ENCODE measurements at regions not wholly inside any gene's neighbourhood (a gene's known extent, or its start where the extent isn't known, plus 50 kb on each side); places are given as distances from the start of the nearest gene placed in this dataset.

- H4K20me1 ChIP-seq (replicated peaks in 1 of 2; ENCODE audit: control insufficient read depth in 1 of 2, insufficient read depth in 2 of 2, low read length in 2 of 2), result no peaks in the 10 kb centered on the region
- H3K79me1 ChIP-seq (ENCODE audit: low read depth, low read length), result no peaks in the 10 kb centered on the region; the same call in 1 of the 2 replicates
- no peaks in the 10 kb centered on the region for H3K36me3 ChIP-seq (ENCODE audit: control insufficient read depth in 2 of 4, insufficient read depth in 4 of 4, low read length in 3 of 4)
- H3K56ac ChIP-seq (replicated peaks; ENCODE audit: insufficient read length, low read depth, low read length), result no peak overlapping the region
- H3K4me1 ChIP-seq (replicated peaks in 1 of 4; ENCODE audit: control insufficient read depth in 3 of 4, insufficient read depth in 4 of 4, low read length in 3 of 4), result no peaks in the 10 kb centered on the region
- no peak overlapping the region for H3K4me3 ChIP-seq (ENCODE audit: extremely low read depth in 1 of 4, insufficient read depth in 2 of 4, low read depth in 3 of 4, low read length in 4 of 4)
- WGBS, 2 experiments (ENCODE audit: extremely low coverage in 1 of 2, insufficient coverage in 1 of 2, insufficient read length in 1 of 2, insufficient replicate concordance in 2 of 2, low coverage in 1 of 2, low lambda C conversion rate in 2 of 2, missing lambda C conversion rate in 1 of 2), result 85% methylated on average over 5 of the region's 5 CpGs; no CpG with 5 or more reads in 1 of the 2 experiments
- H3K4me2 ChIP-seq (ENCODE audit: insufficient read depth in 1 of 2, low read depth in 2 of 2, low read length in 2 of 2), result no peak overlapping the region
- no peak overlapping the region for H3K4ac ChIP-seq (replicated peaks; ENCODE audit: insufficient read length, low read depth, low read length)
- H2BK12ac ChIP-seq (ENCODE audit: low read depth, low read length), result no peak overlapping the region
- no peaks in the 10 kb centered on the region; a peak in 1 of 7 replicates for H3K27me3 ChIP-seq (replicated peaks in 1 of 4; ENCODE audit: control insufficient read depth in 3 of 4, extremely low read depth in 1 of 4, insufficient read depth in 3 of 4, low read length in 3 of 4)
- H3K9me3 ChIP-seq (ENCODE audit: insufficient read depth in 2 of 2, low read depth in 1 of 2, low read length in 1 of 2), result no peaks in the 10 kb centered on the region
- no peak overlapping the region for H3K18ac ChIP-seq (ENCODE audit: extremely low read depth, low read length)
- H2BK120ac ChIP-seq (replicated peaks; ENCODE audit: low read depth, low read length), result no peak overlapping the region
- no peak overlapping the region for H2AFZ ChIP-seq (ENCODE audit: low read length)
- H4K91ac ChIP-seq (replicated peaks; ENCODE audit: insufficient read length, low read length), result no peak overlapping the region
- TF ChIP-seq SIX5 (IDR thresholded peaks at IDR 0.05; ENCODE audit: low read depth, low read length), result no peak
- TF ChIP-seq PHF8 (conservative IDR thresholded peaks at IDR 0.05; ENCODE audit: low read depth, low read length), result no peak
- no peak for TF ChIP-seq RNF2 (IDR thresholded peaks at IDR 0.05; ENCODE audit: borderline replicate concordance, low read depth, low read length, missing control alignments, poor library complexity, severe bottlenecking)
- no peak for TF ChIP-seq NANOG (IDR thresholded peaks at IDR 0.05; ENCODE audit: insufficient read depth, low read depth, low read length, poor library complexity, severe bottlenecking)
- TF ChIP-seq POLR2AphosphoS5 (IDR thresholded peaks at IDR 0.05; ENCODE audit: low read depth, low read length), result no peak
- no peak for TF ChIP-seq GABPA (IDR thresholded peaks at IDR 0.05; ENCODE audit: borderline replicate concordance, insufficient read depth, low read length)
- no peak for TF ChIP-seq EZH2 (IDR thresholded peaks at IDR 0.05; ENCODE audit: low read depth, low read length, severe bottlenecking)
- no peak for TF ChIP-seq SRF (IDR thresholded peaks at IDR 0.05; ENCODE audit: low read depth, low read length)
- no peak for TF ChIP-seq HDAC2 (IDR thresholded peaks at IDR 0.05; ENCODE audit: borderline replicate concordance in 1 of 2, low read depth in 2 of 2, low read length in 2 of 2)
- H4K8ac ChIP-seq (ENCODE audit: extremely low read depth, insufficient read depth, low read length), result no peak overlapping the region
- DNase-seq (ENCODE audit: low read depth in 1 of 2, low spot score in 2 of 2) (no peak), FAIRE-seq (no peak)
- no peak overlapping the region for H2BK15ac ChIP-seq (ENCODE audit: low read length)
- H3K27ac ChIP-seq (ENCODE audit: low read depth, low read length), result no peak overlapping the region
- no peak overlapping the region for H3K14ac ChIP-seq (ENCODE audit: insufficient read length)
- H3K9ac ChIP-seq (replicated peaks in 1 of 4; ENCODE audit: extremely low read depth in 1 of 4, low read depth in 3 of 4, low read length in 3 of 4), result no peak overlapping the region
- no peak overlapping the region for H2BK20ac ChIP-seq (ENCODE audit: low read length)
- H3K23ac ChIP-seq (ENCODE audit: insufficient read length), result no peak overlapping the region
- no peak overlapping the region for H2BK5ac ChIP-seq (ENCODE audit: low read depth, low read length)
- H2AK5ac ChIP-seq (ENCODE audit: low read depth, low read length), result no peak overlapping the region
- no peaks in the 10 kb centered on the region for H3K79me2 ChIP-seq (ENCODE audit: control insufficient read depth in 1 of 2, insufficient read depth in 2 of 2, low read length in 2 of 2)
- H3K23me2 ChIP-seq (ENCODE audit: low read depth, low read length), result no peaks in the 10 kb centered on the region
- H4K5ac ChIP-seq (ENCODE audit: insufficient read length, low read depth, low read length), result no peak overlapping the region
- ChIA-PET POLR2A (ENCODE audit: partially characterized antibody) (no interaction called here), CTCF (ENCODE audit: partially characterized antibody) (no interaction called here)
These were observed 129.0 kb upstream of the C1orf21 start for GRCh38 chr1:184257873-184258272.
